ENCODE measurements at regions not wholly inside any gene's neighbourhood (a gene's known extent, or its start where the extent isn't known, plus 50 kb on each side); places are given as distances from the start of the nearest gene placed in this dataset.

DNA sequence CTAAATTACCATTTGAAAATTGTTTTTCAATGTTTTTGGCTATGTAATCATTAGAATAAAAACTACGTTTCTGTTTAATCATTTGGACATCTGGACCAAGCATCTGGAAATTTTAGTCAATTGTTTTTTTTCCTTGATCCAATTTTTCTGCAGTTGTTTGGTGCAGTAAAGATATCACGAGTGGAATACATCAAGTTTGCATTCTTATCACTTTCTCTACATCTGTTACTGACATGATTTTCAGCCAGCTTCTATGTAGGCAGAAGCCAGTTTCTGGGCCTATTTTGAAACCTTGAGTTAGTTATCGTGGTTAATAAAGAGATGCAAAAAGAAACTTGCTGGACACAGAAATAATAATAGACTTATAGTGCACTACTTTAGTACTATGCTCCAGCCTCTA lies 277.9 kb upstream of the ADAMTS5 start:
- H3K4me3 ChIP-seq = no peak overlapping the region
- H3K27ac ChIP-seq = peak overlapping the region in 1 of 2 donors; percentile 29
- peaks cover 9 to 35% of the 10 kb centered on the region in 2 donors for H3K4me1 ChIP-seq (ENCODE audit: control insufficient read depth in 1 of 2, low read depth in 2 of 2)
- DNase-seq (ENCODE audit: low spot score) = no peak
- ATAC-seq (ENCODE audit: insufficient number of reproducible peaks, low FRiP score, low read depth) = no peak
- H3K27me3 ChIP-seq (replicated peaks; ENCODE audit: insufficient read depth) = no peaks in the 10 kb centered on the region
- no peaks in the 10 kb centered on the region for H3K36me3 ChIP-seq
- TF ChIP-seq, protein P1, sequence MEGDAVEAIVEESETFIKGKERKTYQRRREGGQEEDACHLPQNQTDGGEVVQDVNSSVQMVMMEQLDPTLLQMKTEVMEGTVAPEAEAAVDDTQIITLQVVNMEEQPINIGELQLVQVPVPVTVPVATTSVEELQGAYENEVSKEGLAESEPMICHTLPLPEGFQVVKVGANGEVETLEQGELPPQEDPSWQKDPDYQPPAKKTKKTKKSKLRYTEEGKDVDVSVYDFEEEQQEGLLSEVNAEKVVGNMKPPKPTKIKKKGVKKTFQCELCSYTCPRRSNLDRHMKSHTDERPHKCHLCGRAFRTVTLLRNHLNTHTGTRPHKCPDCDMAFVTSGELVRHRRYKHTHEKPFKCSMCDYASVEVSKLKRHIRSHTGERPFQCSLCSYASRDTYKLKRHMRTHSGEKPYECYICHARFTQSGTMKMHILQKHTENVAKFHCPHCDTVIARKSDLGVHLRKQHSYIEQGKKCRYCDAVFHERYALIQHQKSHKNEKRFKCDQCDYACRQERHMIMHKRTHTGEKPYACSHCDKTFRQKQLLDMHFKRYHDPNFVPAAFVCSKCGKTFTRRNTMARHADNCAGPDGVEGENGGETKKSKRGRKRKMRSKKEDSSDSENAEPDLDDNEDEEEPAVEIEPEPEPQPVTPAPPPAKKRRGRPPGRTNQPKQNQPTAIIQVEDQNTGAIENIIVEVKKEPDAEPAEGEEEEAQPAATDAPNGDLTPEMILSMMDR (IDR thresholded peaks at IDR 0.05) = no peak
- no peaks in the 10 kb centered on the region for H3K9me3 ChIP-seq

DNA sequence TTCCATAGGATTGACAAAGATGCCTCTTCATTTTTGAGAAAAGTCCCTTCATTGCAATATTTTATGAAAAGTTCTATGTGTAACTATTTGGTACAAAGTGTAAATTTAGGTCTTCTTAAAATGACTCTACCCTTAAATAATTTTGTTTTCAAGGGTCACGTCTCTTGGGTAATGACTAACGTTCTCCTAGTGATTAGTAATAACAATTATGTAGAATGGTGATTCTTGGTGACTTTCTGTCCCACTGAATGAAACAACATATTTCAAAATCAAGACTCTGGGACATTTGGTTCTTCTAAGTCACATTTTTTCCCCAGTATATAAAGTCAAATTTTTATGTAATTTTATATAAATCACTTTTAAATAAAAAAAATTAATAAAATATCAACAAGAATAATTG lies 277.5 kb upstream of the ADAMTS5 start:
- Histone ChIP-seq H3K27me3 (replicated peaks; ENCODE audit: insufficient read depth) (no peaks in the 10 kb centered on the region), H3K27ac (no peak overlapping the region), H3K4me1 (ENCODE audit: control insufficient read depth in 1 of 2, low read depth in 2 of 2) (peaks cover 9 to 35% of the 10 kb centered on the region in 2 donors), H3K36me3 (no peaks in the 10 kb centered on the region), H3K9me3 (no peaks in the 10 kb centered on the region), H3K4me3 (no peak overlapping the region)
- TF ChIP-seq, protein P1 (IDR thresholded peaks at IDR 0.05) = no peak
- ATAC-seq (ENCODE audit: insufficient number of reproducible peaks, low FRiP score, low read depth) (no peak), DNase-seq (ENCODE audit: low spot score) (no peak)

DNA sequence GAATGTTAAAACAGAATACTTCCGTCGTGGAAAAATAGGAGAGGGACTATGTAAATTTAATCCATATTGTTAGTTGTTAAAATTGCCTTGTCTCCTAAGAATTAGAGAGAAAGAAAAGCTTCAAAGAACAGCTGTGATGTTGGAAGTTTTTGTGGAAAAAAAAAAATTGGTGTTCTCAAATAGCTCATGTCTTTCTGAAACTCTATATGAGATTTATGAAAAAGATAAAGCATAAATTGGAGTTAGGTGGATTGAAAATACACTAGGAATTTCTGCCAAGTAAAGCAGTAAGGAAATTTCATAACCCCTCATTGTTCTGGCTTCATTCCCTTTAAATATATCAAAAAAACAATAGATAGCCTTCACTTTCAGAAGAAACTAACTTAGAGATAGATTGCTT lies 274.0 kb upstream of the ADAMTS5 start:
- no peak overlapping the region for H3K27ac ChIP-seq
- ATAC-seq (ENCODE audit: insufficient number of reproducible peaks, low FRiP score, low read depth) (no peak), DNase-seq (ENCODE audit: low spot score) (no peak)
- no peaks in the 10 kb centered on the region for H3K27me3 ChIP-seq (replicated peaks; ENCODE audit: insufficient read depth)
- no peaks in the 10 kb centered on the region for H3K36me3 ChIP-seq
- peaks cover 9 to 29% of the 10 kb centered on the region in 2 donors for H3K4me1 ChIP-seq (ENCODE audit: control insufficient read depth in 1 of 2, low read depth in 2 of 2)
- no peak overlapping the region for H3K4me3 ChIP-seq
- no peaks in the 10 kb centered on the region for H3K9me3 ChIP-seq
- TF ChIP-seq, protein P1 (IDR thresholded peaks at IDR 0.05) = no peak

DNA sequence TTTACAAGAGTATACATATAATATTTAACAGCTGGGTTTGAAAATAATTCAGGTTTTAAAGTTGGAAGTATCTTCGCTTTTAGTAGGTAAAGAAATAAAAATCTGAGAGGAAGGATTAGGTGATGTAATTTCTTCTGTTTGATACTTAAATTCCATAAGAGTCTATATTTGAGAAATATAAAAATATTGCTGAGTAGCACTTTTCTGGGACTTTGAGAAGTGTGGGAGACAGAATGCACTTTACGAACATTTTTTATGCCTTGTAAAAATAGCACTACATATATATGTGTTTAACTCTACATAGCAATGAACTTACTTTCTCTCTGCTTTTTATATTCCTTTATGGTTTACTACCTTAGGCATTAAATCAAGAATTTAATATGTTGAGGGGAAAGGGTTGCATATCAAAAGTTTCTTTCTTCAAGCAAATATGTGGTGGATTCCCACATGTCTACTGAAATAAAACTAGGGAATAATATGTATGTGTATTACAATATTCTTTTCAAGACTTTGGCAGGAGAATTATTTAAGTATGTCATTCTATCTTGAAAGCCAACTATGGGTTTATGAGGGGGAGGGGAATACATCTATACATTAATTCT lies 266.7 kb upstream of the ADAMTS5 start:
- TF ChIP-seq, protein P1 (IDR thresholded peaks at IDR 0.05) = no peak
- no peak for DNase-seq (ENCODE audit: low spot score)
- no peaks in the 10 kb centered on the region for H3K4me1 ChIP-seq (ENCODE audit: control insufficient read depth in 1 of 2, low read depth in 2 of 2)
- H3K4me3 ChIP-seq = no peak overlapping the region
- no peaks in the 10 kb centered on the region for H3K27me3 ChIP-seq (replicated peaks; ENCODE audit: insufficient read depth)
- ATAC-seq (ENCODE audit: insufficient number of reproducible peaks, low FRiP score, low read depth) = no peak
- no peak overlapping the region for H3K27ac ChIP-seq
- no peaks in the 10 kb centered on the region for H3K9me3 ChIP-seq
- no peaks in the 10 kb centered on the region for H3K36me3 ChIP-seq

DNA sequence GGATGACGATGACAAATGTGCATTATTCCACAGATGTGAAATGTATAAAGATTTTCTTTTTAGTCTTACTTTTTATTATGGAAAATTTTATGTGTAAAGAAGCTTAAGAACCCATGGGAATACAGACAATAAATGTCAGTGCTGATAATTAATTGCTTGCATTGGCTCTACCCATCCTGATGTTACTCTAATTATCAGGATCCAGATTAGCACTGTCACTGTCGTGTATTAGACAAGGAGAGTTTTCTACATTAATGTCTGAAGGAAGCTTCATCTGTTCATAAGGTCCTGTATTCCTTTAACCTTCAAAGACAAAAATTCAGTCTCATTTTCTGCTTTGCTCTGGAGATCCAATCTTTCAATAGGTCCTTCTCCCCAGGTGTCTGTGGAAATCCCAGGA lies 259.1 kb upstream of the ADAMTS5 start:
- ATAC-seq (ENCODE audit: insufficient number of reproducible peaks, low FRiP score, low read depth) = no peak
- Histone ChIP-seq H3K36me3 (no peaks in the 10 kb centered on the region), H3K27ac (no peak overlapping the region), H3K9me3 (no peaks in the 10 kb centered on the region), H3K27me3 (replicated peaks; ENCODE audit: insufficient read depth) (no peaks in the 10 kb centered on the region), H3K4me3 (no peak overlapping the region), H3K4me1 (ENCODE audit: control insufficient read depth in 1 of 2, low read depth in 2 of 2) (no peaks in the 10 kb centered on the region)
- TF ChIP-seq, protein P1 (IDR thresholded peaks at IDR 0.05) = no peak
- no peak for DNase-seq (ENCODE audit: low spot score)

All from thoracic aorta (tissue), 2 donors.